ENCODE measurements at regions not wholly inside any gene's neighbourhood (a gene's known extent, or its start where the extent isn't known, plus 50 kb on each side); places are given as distances from the start of the nearest gene placed in this dataset.
"Not testable (repeated sequence)": the region's sequence is repeated elsewhere in the genome, so short reads cannot be mapped to it uniquely, and the experiment has no call there.

- Histone ChIP-seq H3K27ac (ENCODE audit: low read depth in 1 of 2, low read length in 1 of 2) (no peak overlapping the region), H3K9me3 (ENCODE audit: control insufficient read depth in 2 of 2, insufficient read depth in 1 of 2, low read length in 1 of 2) (no peaks in the 10 kb centered on the region), H3K4me1 (ENCODE audit: control insufficient read depth in 2 of 2, insufficient read depth in 2 of 2, low read length in 2 of 2) (no peaks in the 10 kb centered on the region), H3K27me3 (ENCODE audit: control insufficient read depth in 2 of 2, insufficient read depth in 1 of 2, low read length in 1 of 2) (no peaks in the 10 kb centered on the region), H3K36me3 (ENCODE audit: control insufficient read depth in 2 of 2, insufficient read depth in 2 of 2, low read length in 1 of 2) (no peaks in the 10 kb centered on the region), H3K4me3 (ENCODE audit: low read length in 2 of 2) (no peak overlapping the region)
- no peak for DNase-seq (ENCODE audit: low read depth in 6 of 9, low spot score in 9 of 9)
- 88% methylated on average over 2 of the region's 2 CpGs for WGBS
Observed at GRCh38 chr18:66377291-66377690, 226.6 kb downstream of the CDH19 start.

DNA sequence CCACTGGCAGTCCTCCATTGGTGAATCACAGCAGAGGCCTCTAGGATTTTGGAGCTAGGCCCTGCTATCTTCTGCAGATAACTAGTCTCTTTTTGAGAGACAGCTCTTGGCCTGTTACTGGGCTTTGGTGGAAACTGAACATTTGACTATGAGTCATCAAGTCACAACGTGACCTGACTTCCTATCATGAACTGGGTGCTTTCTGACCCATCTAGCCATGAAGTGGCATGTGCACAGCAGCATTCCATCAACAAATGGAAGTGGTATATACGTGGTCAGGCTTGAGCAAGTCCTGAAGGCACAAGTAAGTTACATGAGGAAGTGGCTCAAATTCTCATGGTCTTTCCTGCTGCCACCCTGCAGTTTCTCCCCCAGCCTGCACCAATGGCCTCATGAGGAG lies 228.5 kb downstream of the CDH19 start:
- H3K27me3 ChIP-seq (ENCODE audit: control insufficient read depth in 2 of 2, insufficient read depth in 1 of 2, low read length in 1 of 2); DNase-seq (ENCODE audit: low read depth in 6 of 9, low spot score in 9 of 9); H3K4me3 ChIP-seq (ENCODE audit: low read length in 2 of 2); H3K4me1 ChIP-seq (ENCODE audit: control insufficient read depth in 2 of 2, insufficient read depth in 2 of 2, low read length in 2 of 2); H3K9me3 ChIP-seq (ENCODE audit: control insufficient read depth in 2 of 2, insufficient read depth in 1 of 2, low read length in 1 of 2); H3K36me3 ChIP-seq (ENCODE audit: control insufficient read depth in 2 of 2, insufficient read depth in 2 of 2, low read length in 1 of 2); H3K27ac ChIP-seq (ENCODE audit: low read depth in 1 of 2, low read length in 1 of 2): not testable (repeated sequence)
- 71% methylated on average over 2 of the region's 2 CpGs for WGBS

DNA sequence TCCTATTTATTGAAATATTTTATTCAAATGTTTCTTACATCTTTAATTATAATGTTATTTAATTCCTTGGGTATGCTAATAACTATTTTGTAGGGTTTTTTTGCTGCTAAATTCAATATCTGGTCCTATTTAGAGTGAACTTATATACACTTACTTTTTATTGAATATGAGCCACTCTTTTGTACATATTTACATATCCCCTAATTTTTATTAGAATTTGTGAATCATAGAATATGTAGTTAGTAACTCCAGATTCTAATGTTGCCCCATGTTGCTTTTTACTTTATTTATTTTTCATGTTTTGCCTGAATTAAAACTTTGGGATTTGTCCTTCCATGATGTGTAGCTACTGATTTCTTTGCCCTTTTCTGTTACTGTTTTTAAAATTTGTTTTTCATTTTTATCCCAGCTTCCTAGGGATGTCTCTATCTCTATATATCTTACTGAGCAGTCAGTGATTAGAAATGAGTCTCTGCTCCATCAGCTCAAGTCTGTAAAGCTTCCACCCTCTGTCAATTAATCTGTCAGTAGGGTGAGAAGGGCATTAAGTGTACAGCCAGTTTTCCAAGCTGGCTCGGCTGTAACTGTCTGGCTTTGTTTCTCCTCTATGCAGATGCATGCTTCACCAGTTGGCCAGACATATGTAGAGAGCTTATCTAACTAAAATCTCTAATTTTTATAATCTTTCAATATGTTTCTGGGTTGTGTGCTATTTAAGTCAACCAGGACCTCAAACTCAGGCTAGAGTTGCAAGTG lies 256.9 kb downstream of the CDH19 start:
- WGBS = 72% methylated on average over 1 of the region's 1 CpG
- H3K27me3 ChIP-seq (ENCODE audit: control insufficient read depth in 2 of 2, insufficient read depth in 1 of 2, low read length in 1 of 2) = no peaks in the 10 kb centered on the region
- no peaks in the 10 kb centered on the region for H3K4me1 ChIP-seq (ENCODE audit: control insufficient read depth in 2 of 2, insufficient read depth in 2 of 2, low read length in 2 of 2)
- no peaks in the 10 kb centered on the region for H3K9me3 ChIP-seq (ENCODE audit: control insufficient read depth in 2 of 2, insufficient read depth in 1 of 2, low read length in 1 of 2)
- no peak overlapping the region for H3K27ac ChIP-seq (ENCODE audit: low read depth in 1 of 2, low read length in 1 of 2)
- no peaks in the 10 kb centered on the region for H3K36me3 ChIP-seq (ENCODE audit: control insufficient read depth in 2 of 2, insufficient read depth in 2 of 2, low read length in 1 of 2)
- no peak overlapping the region for H3K4me3 ChIP-seq (ENCODE audit: low read length in 2 of 2)
- no peak for DNase-seq (ENCODE audit: low read depth in 6 of 9, low spot score in 9 of 9)

DNA sequence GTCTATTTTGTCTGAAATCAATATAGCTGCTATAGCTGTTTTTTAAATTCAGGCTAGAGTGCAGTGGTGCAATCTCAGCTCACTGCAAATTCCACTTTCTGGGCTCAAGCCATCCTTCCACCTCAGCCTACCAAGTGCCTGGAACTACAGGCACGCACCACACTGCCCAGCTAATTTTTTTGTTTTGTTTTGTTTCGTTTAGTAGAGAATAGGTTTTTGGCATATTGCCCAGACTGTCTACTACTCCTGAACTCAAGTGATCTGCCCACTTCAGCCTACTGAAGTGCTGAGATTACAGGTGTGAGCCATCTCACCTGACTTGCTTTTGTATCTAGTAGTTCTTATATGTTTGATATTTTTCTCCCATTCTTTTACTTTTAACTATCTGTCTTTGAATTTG lies 259.7 kb downstream of the CDH19 start:
- Histone ChIP-seq H3K4me3 (ENCODE audit: low read length in 2 of 2) (no peak overlapping the region), H3K27me3 (ENCODE audit: control insufficient read depth in 2 of 2, insufficient read depth in 1 of 2, low read length in 1 of 2) (no peaks in the 10 kb centered on the region), H3K27ac (ENCODE audit: low read depth in 1 of 2, low read length in 1 of 2) (no peak overlapping the region), H3K36me3 (ENCODE audit: control insufficient read depth in 2 of 2, insufficient read depth in 2 of 2, low read length in 1 of 2) (no peaks in the 10 kb centered on the region), H3K9me3 (ENCODE audit: control insufficient read depth in 2 of 2, insufficient read depth in 1 of 2, low read length in 1 of 2) (no peaks in the 10 kb centered on the region), H3K4me1 (ENCODE audit: control insufficient read depth in 2 of 2, insufficient read depth in 2 of 2, low read length in 2 of 2) (no peaks in the 10 kb centered on the region)
- DNase-seq (ENCODE audit: low read depth in 6 of 9, low spot score in 9 of 9) = no peak
- 75% methylated on average over 2 of the region's 2 CpGs for WGBS

DNA sequence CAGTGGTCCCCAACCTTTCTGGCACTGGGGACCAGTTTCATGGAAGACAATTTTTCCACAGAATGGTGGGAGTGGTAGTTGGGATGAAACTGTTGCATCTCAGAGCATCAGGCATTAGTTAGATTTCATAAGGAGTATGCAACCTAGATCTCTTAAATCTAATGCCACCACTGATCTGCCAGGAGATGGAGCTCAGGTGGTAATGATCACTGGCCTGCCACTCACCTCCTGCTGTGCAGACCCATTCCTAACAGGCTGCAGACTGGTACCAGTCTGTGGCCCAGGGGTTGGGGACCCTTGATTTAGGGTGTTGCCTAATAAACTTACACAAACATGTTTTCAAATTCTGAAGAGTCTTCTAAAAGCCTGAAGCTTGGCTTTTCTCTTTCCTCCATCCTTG lies 261.3 kb downstream of the CDH19 start:
- no peaks in the 10 kb centered on the region for H3K27me3 ChIP-seq (ENCODE audit: control insufficient read depth in 2 of 2, insufficient read depth in 1 of 2, low read length in 1 of 2)
- no peaks in the 10 kb centered on the region for H3K4me1 ChIP-seq (ENCODE audit: control insufficient read depth in 2 of 2, insufficient read depth in 2 of 2, low read length in 2 of 2)
- no peaks in the 10 kb centered on the region for H3K9me3 ChIP-seq (ENCODE audit: control insufficient read depth in 2 of 2, insufficient read depth in 1 of 2, low read length in 1 of 2)
- no peak for DNase-seq (ENCODE audit: low read depth in 6 of 9, low spot score in 9 of 9)
- H3K36me3 ChIP-seq (ENCODE audit: control insufficient read depth in 2 of 2, insufficient read depth in 2 of 2, low read length in 1 of 2) = no peaks in the 10 kb centered on the region
- H3K27ac ChIP-seq (ENCODE audit: low read depth in 1 of 2, low read length in 1 of 2) = no peak overlapping the region
- H3K4me3 ChIP-seq (ENCODE audit: low read length in 2 of 2) = no peak overlapping the region

- no peak for DNase-seq (ENCODE audit: low read depth in 6 of 9, low spot score in 9 of 9)
- Histone ChIP-seq H3K27me3 (ENCODE audit: control insufficient read depth in 2 of 2, insufficient read depth in 1 of 2, low read length in 1 of 2) (no peaks in the 10 kb centered on the region), H3K27ac (ENCODE audit: low read depth in 1 of 2, low read length in 1 of 2) (no peak overlapping the region), H3K9me3 (ENCODE audit: control insufficient read depth in 2 of 2, insufficient read depth in 1 of 2, low read length in 1 of 2) (peaks cover 0 to 3% of the 10 kb centered on the region in 2 donors), H3K4me3 (ENCODE audit: low read length in 2 of 2) (no peak overlapping the region), H3K36me3 (ENCODE audit: control insufficient read depth in 2 of 2, insufficient read depth in 2 of 2, low read length in 1 of 2) (no peaks in the 10 kb centered on the region), H3K4me1 (ENCODE audit: control insufficient read depth in 2 of 2, insufficient read depth in 2 of 2, low read length in 2 of 2) (no peaks in the 10 kb centered on the region)
- 89% methylated on average over 1 of the region's 1 CpG for WGBS
Observed at GRCh38 chr18:66334534-66334933, 269.4 kb downstream of the CDH19 start.

GRCh38 chr18:66329716-66330115 lies 274.2 kb downstream of the CDH19 start:
- WGBS = 90% methylated on average over 1 of the region's 1 CpG

DNA sequence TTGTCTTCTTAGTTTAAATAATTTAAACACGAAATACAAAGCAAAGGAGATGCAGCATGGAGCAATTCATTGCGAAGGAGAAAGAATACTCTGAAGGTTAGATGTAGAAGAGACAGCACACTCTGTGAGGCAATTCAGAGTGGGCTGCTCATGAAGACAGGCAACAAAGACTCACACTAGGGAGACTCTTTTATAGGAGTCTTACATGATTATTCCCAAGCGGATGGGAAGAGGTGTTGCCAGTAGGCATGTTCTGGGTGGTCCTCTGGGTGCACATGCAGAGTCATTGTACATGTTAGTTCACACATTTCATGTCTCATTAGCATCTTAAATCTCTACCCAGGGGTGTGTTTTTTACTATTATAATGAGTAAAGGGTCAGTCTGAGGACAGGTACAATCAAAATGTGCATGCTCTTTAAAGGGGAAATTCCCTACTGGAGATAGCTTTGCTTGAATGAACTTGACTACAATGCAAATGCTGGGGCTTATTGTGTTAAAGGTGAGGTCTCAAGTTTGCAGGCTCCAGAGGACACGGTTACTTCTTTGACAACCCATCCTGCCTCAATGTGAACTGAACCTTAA lies 275.5 kb downstream of the CDH19 start:
- H3K27me3 ChIP-seq (ENCODE audit: control insufficient read depth in 2 of 2, insufficient read depth in 1 of 2, low read length in 1 of 2) = no peaks in the 10 kb centered on the region
- 90% methylated on average over 4 of the region's 4 CpGs for WGBS
- no peaks in the 10 kb centered on the region for H3K9me3 ChIP-seq (ENCODE audit: control insufficient read depth in 2 of 2, insufficient read depth in 1 of 2, low read length in 1 of 2)
- no peak overlapping the region for H3K4me3 ChIP-seq (ENCODE audit: low read length in 2 of 2)
- H3K27ac ChIP-seq (ENCODE audit: low read depth in 1 of 2, low read length in 1 of 2) = no peak overlapping the region
- no peaks in the 10 kb centered on the region for H3K4me1 ChIP-seq (ENCODE audit: control insufficient read depth in 2 of 2, insufficient read depth in 2 of 2, low read length in 2 of 2)
- no peaks in the 10 kb centered on the region for H3K36me3 ChIP-seq (ENCODE audit: control insufficient read depth in 2 of 2, insufficient read depth in 2 of 2, low read length in 1 of 2)
- no peak for DNase-seq (ENCODE audit: low read depth in 6 of 9, low spot score in 9 of 9)

More at GRCh38 chr18:66329716-66330115, 274.2 kb downstream of the CDH19 start:
- DNase-seq (ENCODE audit: low read depth in 6 of 9, low spot score in 9 of 9) = no peak
- Histone ChIP-seq H3K4me3 (ENCODE audit: low read length in 2 of 2) (no peak overlapping the region), H3K9me3 (ENCODE audit: control insufficient read depth in 2 of 2, insufficient read depth in 1 of 2, low read length in 1 of 2) (no peaks in the 10 kb centered on the region), H3K27ac (ENCODE audit: low read depth in 1 of 2, low read length in 1 of 2) (no peak overlapping the region), H3K36me3 (ENCODE audit: control insufficient read depth in 2 of 2, insufficient read depth in 2 of 2, low read length in 1 of 2) (no peaks in the 10 kb centered on the region), H3K4me1 (ENCODE audit: control insufficient read depth in 2 of 2, insufficient read depth in 2 of 2, low read length in 2 of 2) (no peaks in the 10 kb centered on the region), H3K27me3 (ENCODE audit: control insufficient read depth in 2 of 2, insufficient read depth in 1 of 2, low read length in 1 of 2) (no peaks in the 10 kb centered on the region)

DNA sequence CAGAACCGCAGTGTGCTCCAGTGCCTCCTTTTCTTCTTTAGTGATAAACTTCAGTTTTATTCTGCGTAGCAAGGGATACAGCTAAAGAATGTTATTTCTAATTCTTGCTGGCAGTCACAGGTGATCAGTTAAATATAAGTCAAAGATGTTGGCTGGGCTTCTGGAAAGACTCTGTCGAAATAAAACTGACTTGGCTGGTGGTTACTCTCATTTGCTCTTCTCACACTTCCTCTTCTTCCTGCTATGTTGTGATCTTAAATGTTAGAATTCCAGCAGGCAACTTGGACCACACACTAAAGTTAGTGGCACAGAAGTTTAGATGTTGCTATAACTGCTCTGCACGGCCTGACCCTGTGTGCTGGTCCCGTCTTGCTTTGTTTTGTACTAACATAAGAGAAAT lies 278.6 kb downstream of the CDH19 start:
- Histone ChIP-seq H3K36me3 (ENCODE audit: control insufficient read depth in 2 of 2, insufficient read depth in 2 of 2, low read length in 1 of 2) (no peaks in the 10 kb centered on the region), H3K27me3 (ENCODE audit: control insufficient read depth in 2 of 2, insufficient read depth in 1 of 2, low read length in 1 of 2) (no peaks in the 10 kb centered on the region), H3K4me3 (ENCODE audit: low read length in 2 of 2) (no peak overlapping the region), H3K4me1 (ENCODE audit: control insufficient read depth in 2 of 2, insufficient read depth in 2 of 2, low read length in 2 of 2) (no peaks in the 10 kb centered on the region), H3K27ac (ENCODE audit: low read depth in 1 of 2, low read length in 1 of 2) (no peak overlapping the region), H3K9me3 (ENCODE audit: control insufficient read depth in 2 of 2, insufficient read depth in 1 of 2, low read length in 1 of 2) (no peaks in the 10 kb centered on the region)
- no peak for DNase-seq (ENCODE audit: low read depth in 6 of 9, low spot score in 9 of 9)
- 87% methylated on average over 5 of the region's 5 CpGs for WGBS
